NCI-H1694 (cell line): ENCODE measurements at regions not wholly inside any gene's neighbourhood (a gene's known extent, or its start where the extent isn't known, plus 50 kb on each side); places are given as distances from the start of the nearest gene placed in this dataset.
"Not testable (repeated sequence)": the region's sequence is repeated elsewhere in the genome, so short reads cannot be mapped to it uniquely, and the experiment has no call there.

Experiments used
- DNase-seq: peaks from one replicate; lab custom pipeline; 2025; lab: John Stamatoyannopoulos, UW

- not testable (repeated sequence) for DNase-seq
Measured at GRCh38 chr15:92804610-92804936, 95.6 kb upstream of the CHD2 start.

- no peak for DNase-seq
Measured at GRCh38 chr15:92805080-92805690, 94.9 kb upstream of the CHD2 start.

GRCh38 chr15:92806171-92806570 lies 94.0 kb upstream of the CHD2 start:
- DNase-seq = not testable (repeated sequence)

GRCh38 chr15:92806763-92807162 lies 93.4 kb upstream of the CHD2 start:
- no peak for DNase-seq

GRCh38 chr15:92807971-92808571 lies 92.1 kb upstream of the CHD2 start:
- no peak for DNase-seq

- DNase-seq = no peak
Measured at GRCh38 chr15:92808598-92809063, 91.5 kb upstream of the CHD2 start.

- DNase-seq = peak; percentile 92
Measured at GRCh38 chr15:92809064-92809879, 90.9 kb upstream of the CHD2 start.

GRCh38 chr15:92809880-92810361 lies 90.2 kb upstream of the CHD2 start:
- DNase-seq = no peak

GRCh38 chr15:92810418-92811138 lies 89.5 kb upstream of the CHD2 start:
- DNase-seq = peak; percentile 81

GRCh38 chr15:92811148-92811913 lies 88.8 kb upstream of the CHD2 start:
- DNase-seq = no peak

- no peak for DNase-seq
Measured at GRCh38 chr15:92812271-92812670, 87.9 kb upstream of the CHD2 start.

GRCh38 chr15:92813485-92813884 lies 86.6 kb upstream of the CHD2 start:
- DNase-seq = no peak

- DNase-seq = no peak
Measured at GRCh38 chr15:92817339-92817886, 82.7 kb upstream of the CHD2 start.

GRCh38 chr15:92818651-92819277 lies 81.4 kb upstream of the CHD2 start:
- no peak for DNase-seq

GRCh38 chr15:92819278-92820235 lies 80.6 kb upstream of the CHD2 start:
- DNase-seq = no peak

- DNase-seq = peak; percentile 64
Measured at GRCh38 chr15:92820236-92821021, 79.7 kb upstream of the CHD2 start.

- no peak for DNase-seq
Measured at GRCh38 chr15:92821491-92822116, 78.5 kb upstream of the CHD2 start.
